IPS-20b (cell line): ENCODE measurements at regions not wholly inside any gene's neighbourhood (a gene's known extent, or its start where the extent isn't known, plus 50 kb on each side); places are given as distances from the start of the nearest gene placed in this dataset.

Source experiments
- H3K27ac ChIP-seq: one replicate; pipeline ENCODE4 v1.5.1; 2013; ENCODE audit warnings: low read length
- H3K27me3 ChIP-seq: 2 replicates; pipeline ENCODE4 v1.6.1; 2013; ENCODE audit warnings: mild to moderate bottlenecking, low read length, inconsistent platforms; ENCODE audit not compliant: insufficient read depth
- H3K36me3 ChIP-seq: 2 replicates; pipeline ENCODE4 v1.6.1; 2013; ENCODE audit warnings: low read depth, mild to moderate bottlenecking, inconsistent platforms, low read length, moderate library complexity; ENCODE audit not compliant: insufficient read depth
- H3K4me1 ChIP-seq: 2 replicates; pipeline ENCODE4 v1.6.1; 2013; ENCODE audit warnings: mild to moderate bottlenecking, control low read depth, inconsistent platforms, low read length, moderate library complexity; ENCODE audit not compliant: insufficient read depth
- H3K4me3 ChIP-seq: 2 replicates; pipeline ENCODE4 v1.5.1; 2013; ENCODE audit warnings: mild to moderate bottlenecking, low read length, inconsistent platforms
- H3K9ac ChIP-seq: 2 replicates; pipeline ENCODE4 v1.6.1; 2013; ENCODE audit warnings: low read depth, mild to moderate bottlenecking, inconsistent platforms, low read length, moderate library complexity
- H3K9me3 ChIP-seq: 2 replicates; pipeline ENCODE4 v1.6.1; 2013; ENCODE audit warnings: mild to moderate bottlenecking, low read depth, low read length, inconsistent platforms; ENCODE audit not compliant: insufficient read depth

DNA sequence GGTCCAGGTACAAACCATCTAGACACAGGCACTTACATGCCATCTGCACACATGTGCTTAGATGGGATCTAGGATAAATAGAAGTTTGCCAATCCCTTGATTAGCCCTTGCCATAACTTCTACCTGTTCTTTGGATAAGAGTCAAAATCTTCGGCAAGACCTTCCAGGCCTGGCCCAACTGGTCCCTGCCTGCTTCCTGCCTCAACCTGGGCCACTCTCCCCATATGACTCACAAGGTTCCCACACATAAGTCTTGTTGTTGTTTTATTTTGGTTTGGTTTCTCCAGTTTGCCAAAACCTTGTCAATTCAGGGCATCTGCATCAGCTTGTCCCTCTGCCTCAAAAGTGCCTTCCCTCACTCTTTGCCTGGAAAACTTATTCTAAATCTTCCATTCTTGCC, 95.3 kb upstream of the XYLT1 start:
- Histone ChIP-seq H3K4me1 (no peaks in the 10 kb centered on the region), H3K27me3 (no peaks in the 10 kb centered on the region), H3K9me3 (no peaks in the 10 kb centered on the region), H3K27ac (no peak overlapping the region), H3K36me3 (no peaks in the 10 kb centered on the region), H3K4me3 (no peak overlapping the region), H3K9ac (no peak overlapping the region)

DNA sequence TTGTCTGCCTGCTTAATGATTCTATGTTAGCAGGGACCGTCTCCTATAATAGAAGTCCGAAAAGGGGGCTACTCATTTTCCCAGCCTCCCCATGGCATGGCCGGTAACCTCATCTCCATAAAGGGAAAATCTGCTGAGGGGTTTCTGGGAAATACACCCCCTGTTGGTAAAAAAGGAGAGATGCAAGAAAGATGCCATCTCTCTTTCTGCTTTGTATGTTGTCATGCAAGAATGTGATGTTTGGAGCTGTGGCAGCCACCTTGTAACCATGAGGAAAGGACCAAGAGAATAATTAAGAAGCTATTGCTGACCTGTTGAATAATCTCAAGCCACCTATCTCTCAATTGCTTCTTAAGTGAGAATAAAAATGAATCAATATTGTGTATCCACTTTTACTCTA, 94.8 kb upstream of the XYLT1 start:
- Histone ChIP-seq H3K27me3 (no peaks in the 10 kb centered on the region), H3K9ac (no peak overlapping the region), H3K27ac (no peak overlapping the region), H3K4me3 (no peak overlapping the region), H3K4me1 (no peaks in the 10 kb centered on the region), H3K9me3 (no peaks in the 10 kb centered on the region), H3K36me3 (no peaks in the 10 kb centered on the region)

DNA sequence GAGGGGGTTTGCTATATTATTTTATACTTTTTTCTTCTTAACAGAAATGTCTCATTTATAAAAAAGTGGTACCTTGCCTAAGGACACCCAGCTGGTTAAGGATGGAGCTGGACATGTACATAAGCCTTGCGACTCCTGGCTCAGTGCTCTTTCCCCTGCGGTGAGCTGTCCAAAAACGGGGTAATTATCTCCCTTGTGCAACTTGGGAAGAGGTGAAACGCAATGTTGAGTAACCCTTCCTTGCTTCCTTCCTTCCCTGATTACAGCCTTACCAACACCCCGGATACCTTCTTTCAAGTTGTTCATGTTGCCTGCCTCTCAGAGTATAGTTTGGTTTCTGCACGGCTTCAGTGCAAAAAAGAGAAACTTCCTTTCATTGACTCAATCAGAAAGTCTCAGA, 94.1 kb upstream of the XYLT1 start:
- Histone ChIP-seq H3K9me3 (no peaks in the 10 kb centered on the region), H3K36me3 (no peaks in the 10 kb centered on the region), H3K27ac (no peak overlapping the region), H3K4me1 (no peaks in the 10 kb centered on the region), H3K4me3 (no peak overlapping the region), H3K27me3 (no peaks in the 10 kb centered on the region; the same call in 1 of the 2 replicates), H3K9ac (no peak overlapping the region)

DNA sequence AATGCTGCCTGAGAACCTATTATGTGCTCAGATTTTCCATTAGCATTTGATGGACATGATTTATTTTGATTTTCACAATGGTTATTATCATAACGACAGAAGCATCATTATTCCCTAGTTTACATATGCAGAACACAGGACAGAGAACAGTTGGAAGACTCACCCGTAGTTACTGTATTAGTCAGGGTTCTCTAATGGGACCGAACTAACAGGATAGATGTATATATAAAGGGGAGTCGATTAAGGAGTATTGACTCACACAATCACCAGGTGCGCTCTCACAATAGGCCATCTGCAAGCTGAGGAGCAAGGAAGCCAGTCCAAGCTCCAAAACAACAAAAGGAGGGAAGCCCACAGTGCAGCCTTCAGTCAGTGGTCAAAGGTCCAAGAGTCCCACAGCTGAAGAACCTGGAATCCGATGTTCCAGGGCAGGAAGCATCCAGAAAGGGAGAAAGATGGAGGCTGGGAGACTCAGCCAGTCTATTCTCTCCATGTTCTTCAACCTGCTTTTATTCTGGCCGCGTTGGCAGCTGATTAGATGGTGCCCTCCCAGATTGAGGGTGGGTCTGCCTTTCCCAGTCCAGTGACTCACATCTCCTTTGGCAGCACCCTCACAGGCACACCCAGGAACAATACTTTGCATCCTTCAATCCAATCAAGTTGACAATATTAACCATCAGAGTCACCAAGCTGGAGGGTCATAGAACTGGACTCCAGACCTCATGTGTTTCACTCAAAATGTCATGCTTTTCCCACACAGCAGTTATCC, 92.7 kb upstream of the XYLT1 start:
- no peak overlapping the region for H3K27ac ChIP-seq

DNA sequence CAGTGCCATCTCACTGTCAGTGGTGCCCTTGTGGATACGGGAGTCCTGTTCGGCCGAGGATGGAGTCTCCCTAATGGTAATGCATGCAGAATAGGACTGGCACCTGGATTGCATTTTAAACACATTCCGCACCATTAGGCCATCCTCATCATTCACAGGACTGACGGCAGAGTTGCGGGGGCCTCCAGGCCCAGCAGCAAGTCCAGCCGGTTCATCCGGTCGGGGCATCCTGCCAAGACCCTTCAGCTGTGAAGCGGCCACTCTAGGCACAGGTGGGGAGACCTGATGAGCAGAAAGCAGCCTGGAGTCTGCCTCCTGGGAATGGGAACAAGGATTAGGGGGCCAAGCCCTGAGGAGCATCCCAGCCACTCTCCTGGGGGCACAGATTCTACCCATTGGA, 90.3 kb upstream of the XYLT1 start:
- Histone ChIP-seq H3K9me3 (no peaks in the 10 kb centered on the region), H3K9ac (no peak overlapping the region), H3K27me3 (no peaks in the 10 kb centered on the region; the same call in 1 of the 2 replicates), H3K4me1 (no peaks in the 10 kb centered on the region), H3K4me3 (no peak overlapping the region), H3K36me3 (no peaks in the 10 kb centered on the region), H3K27ac (no peak overlapping the region)

More for the DNA sequence above, 92.7 kb upstream of the XYLT1 start:
- H3K9me3 ChIP-seq = no peaks in the 10 kb centered on the region
- H3K4me3 ChIP-seq = no peak overlapping the region
- no peaks in the 10 kb centered on the region for H3K36me3 ChIP-seq
- H3K9ac ChIP-seq = no peak overlapping the region
- no peaks in the 10 kb centered on the region for H3K4me1 ChIP-seq
- H3K27me3 ChIP-seq = no peaks in the 10 kb centered on the region; the same call in 1 of the 2 replicates

DNA sequence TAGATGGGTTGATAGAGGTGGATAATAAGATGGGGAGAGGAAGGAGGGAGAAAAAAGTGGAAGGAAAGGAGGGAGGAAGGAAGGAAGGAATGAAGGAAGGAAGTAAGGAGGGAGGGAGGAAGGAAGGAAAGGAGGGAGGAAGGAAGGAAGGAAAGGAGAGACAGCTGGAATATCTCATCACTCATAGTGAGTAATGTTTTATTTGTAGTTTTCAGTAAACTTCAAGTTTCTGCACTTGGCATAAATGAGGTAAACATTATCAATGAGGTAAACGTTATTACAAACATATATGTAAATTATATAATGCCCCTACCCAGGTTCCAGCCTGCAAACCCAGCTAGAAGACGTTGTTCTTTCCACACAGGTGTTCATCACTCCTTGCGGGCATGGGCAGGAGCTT, 89.8 kb upstream of the XYLT1 start:
- Histone ChIP-seq H3K9me3 (no peaks in the 10 kb centered on the region), H3K4me1 (no peaks in the 10 kb centered on the region), H3K9ac (no peak overlapping the region), H3K36me3 (no peaks in the 10 kb centered on the region), H3K27ac (no peak overlapping the region), H3K4me3 (no peak overlapping the region), H3K27me3 (no peaks in the 10 kb centered on the region; the same call in 1 of the 2 replicates)

DNA sequence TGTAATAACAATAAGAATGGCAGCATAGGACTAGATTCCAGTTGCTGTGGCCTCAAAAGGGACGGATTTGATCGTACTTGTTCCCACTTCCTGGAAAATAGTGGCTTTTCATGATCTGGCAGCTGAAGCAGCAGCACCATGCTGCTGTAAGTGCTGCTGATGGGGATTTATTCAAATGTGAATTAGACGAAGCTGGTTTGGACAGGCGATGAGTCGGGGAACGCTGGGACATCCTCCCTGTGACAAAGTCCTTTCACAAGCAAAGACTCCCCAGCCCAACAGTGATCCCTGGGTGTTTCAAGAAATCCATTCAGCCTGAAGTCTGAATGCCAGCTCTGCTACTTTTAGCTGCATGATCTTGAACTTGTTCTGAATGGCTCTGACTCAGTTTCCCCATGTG, 88.6 kb upstream of the XYLT1 start:
- H3K27ac ChIP-seq = no peak overlapping the region
- H3K36me3 ChIP-seq = no peaks in the 10 kb centered on the region
- H3K27me3 ChIP-seq = no peaks in the 10 kb centered on the region; the same call in 1 of the 2 replicates
- no peak overlapping the region for H3K4me3 ChIP-seq
- H3K4me1 ChIP-seq = no peaks in the 10 kb centered on the region
- H3K9ac ChIP-seq = no peak overlapping the region
- H3K9me3 ChIP-seq = no peaks in the 10 kb centered on the region

DNA sequence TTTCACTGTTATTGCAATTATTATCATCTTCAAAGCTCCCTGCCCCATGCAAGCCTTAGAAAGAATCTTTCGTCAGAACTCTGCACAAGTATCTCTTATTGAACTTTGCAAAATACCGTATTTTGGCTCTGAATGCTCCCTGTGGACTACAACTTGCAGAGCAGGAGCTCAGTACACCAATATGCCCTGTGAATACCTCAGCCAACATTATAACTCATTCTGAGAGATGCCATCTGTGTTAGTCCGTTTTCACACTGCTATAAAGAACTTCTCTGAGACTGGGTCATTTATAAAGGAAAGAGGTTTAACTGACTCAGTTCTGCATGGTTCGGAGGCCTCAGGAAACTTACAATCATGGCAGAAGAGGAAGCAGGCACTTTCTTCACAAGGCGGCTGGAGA, 87.2 kb upstream of the XYLT1 start:
- no peak overlapping the region for H3K27ac ChIP-seq
- no peak overlapping the region for H3K9ac ChIP-seq
- H3K27me3 ChIP-seq = no peaks in the 10 kb centered on the region; the same call in 1 of the 2 replicates
- H3K36me3 ChIP-seq = no peaks in the 10 kb centered on the region
- H3K4me1 ChIP-seq = no peaks in the 10 kb centered on the region
- H3K9me3 ChIP-seq = no peaks in the 10 kb centered on the region
- no peak overlapping the region for H3K4me3 ChIP-seq

DNA sequence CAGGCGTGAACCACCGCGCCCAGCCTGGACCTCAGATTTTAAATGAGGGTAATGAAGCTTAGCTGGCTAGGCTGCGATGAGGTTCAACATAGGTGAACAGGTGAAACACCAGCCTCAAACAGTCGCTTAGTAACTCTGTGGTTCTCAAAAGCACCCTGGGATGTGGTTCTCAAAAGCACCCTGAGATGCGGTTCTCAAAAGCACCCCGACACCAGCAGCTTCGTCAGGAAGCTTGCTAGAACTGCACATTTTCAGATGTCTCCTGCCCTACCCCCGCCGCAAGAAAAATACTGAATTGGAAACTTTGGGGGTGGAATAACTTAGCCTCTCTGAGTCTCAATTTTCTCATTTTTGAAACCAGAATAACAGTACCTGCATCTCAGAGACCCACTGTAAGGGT, 86.7 kb upstream of the XYLT1 start:
- Histone ChIP-seq H3K27me3 (no peaks in the 10 kb centered on the region; the same call in 1 of the 2 replicates), H3K4me3 (no peak overlapping the region), H3K4me1 (no peaks in the 10 kb centered on the region), H3K9ac (no peak overlapping the region), H3K9me3 (no peaks in the 10 kb centered on the region), H3K27ac (no peak overlapping the region), H3K36me3 (no peaks in the 10 kb centered on the region)

DNA sequence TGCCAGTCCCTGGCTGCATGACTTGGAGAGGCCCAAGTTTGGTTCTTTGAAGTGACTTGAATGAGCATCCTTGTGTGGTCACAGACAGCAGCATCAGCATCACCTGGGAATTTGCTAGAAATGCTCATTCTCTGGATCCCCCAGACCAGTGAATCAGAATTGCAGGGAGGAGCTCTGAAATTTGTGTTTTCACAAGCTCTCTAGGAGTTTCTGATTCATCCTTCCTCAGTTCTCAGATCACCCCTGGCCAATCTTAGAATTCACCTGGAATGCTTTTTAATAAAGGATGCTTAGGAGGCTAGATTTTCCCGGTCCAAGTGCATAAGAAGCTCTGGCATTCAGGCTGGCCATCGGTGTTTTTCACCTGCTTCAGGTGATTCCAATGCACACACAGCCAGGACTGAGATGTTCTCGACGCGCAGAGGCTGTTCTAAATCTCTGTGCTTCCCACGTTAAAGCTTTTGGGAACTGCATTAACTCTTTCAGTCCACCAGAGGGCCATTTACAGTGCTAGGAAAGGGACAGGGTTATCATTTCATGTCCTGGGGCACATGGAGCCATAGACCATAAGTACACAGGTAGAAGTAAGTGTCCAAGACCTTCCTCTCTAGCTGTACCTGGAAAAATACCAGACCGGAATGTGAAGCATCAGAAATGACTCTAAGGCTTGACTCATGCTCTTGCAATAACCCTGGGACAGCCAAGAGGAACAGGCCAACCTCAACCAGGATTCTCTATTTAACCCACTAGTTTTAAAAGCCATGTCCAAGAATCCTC, 85.7 kb upstream of the XYLT1 start:
- Histone ChIP-seq H3K4me3 (no peak overlapping the region), H3K9me3 (no peaks in the 10 kb centered on the region), H3K4me1 (no peaks in the 10 kb centered on the region), H3K27ac (no peak overlapping the region), H3K36me3 (no peaks in the 10 kb centered on the region), H3K27me3 (no peaks in the 10 kb centered on the region; the same call in 1 of the 2 replicates), H3K9ac (no peak overlapping the region)

DNA sequence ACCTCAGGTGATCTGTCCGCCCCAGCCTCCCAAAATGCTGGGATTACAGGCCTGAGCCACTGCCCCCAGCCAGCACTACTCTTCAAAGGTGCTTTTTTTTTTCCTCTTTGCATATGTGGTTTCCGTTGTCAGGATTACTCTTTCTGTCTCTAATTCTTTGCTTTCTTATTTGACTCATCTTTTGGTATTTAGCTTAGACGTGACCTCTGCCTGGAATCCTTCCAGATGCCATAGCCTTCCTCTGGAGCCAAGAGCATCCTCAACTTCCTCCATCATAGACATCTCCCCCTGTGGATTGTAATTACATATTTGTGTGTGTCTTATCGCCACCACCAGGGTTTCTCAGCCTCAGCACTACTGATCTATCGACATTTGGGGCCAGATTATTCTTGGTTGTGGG, 84.4 kb upstream of the XYLT1 start:
- Histone ChIP-seq H3K4me1 (no peaks in the 10 kb centered on the region), H3K27ac (no peak overlapping the region), H3K27me3 (no peaks in the 10 kb centered on the region; the same call in 1 of the 2 replicates), H3K4me3 (no peak overlapping the region), H3K9me3 (no peaks in the 10 kb centered on the region), H3K36me3 (no peaks in the 10 kb centered on the region), H3K9ac (no peak overlapping the region)

DNA sequence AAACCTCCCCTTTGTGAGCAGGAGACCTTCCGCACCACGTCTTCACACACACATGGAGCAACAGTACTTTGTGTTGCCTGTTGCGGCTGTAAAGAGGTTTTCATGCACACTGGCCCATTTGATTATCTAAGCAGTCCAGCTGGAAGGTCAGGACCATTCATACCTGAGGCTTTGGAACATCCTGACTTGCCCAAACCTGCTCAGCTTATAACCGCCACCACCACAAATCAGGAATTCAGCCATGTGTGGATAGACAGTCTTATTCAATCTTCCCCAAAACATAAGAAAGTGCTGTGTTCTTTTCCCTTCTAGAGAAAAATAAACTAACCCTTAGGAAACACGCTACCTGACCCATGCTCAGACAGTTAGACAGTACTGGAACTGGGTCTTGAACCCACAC, 81.6 kb upstream of the XYLT1 start:
- no peak overlapping the region for H3K4me3 ChIP-seq
- no peak overlapping the region for H3K27ac ChIP-seq
- no peaks in the 10 kb centered on the region for H3K9me3 ChIP-seq
- H3K9ac ChIP-seq = no peak overlapping the region
- no peaks in the 10 kb centered on the region for H3K4me1 ChIP-seq
- no peaks in the 10 kb centered on the region for H3K36me3 ChIP-seq
- H3K27me3 ChIP-seq = no peaks in the 10 kb centered on the region
